ENCODE measurements at regions not wholly inside any gene's neighbourhood (a gene's known extent, or its start where the extent isn't known, plus 50 kb on each side); places are given as distances from the start of the nearest gene placed in this dataset.
A peak's percentile ranks its signal among the peaks of the same experiment; 100 is the strongest.

DNA sequence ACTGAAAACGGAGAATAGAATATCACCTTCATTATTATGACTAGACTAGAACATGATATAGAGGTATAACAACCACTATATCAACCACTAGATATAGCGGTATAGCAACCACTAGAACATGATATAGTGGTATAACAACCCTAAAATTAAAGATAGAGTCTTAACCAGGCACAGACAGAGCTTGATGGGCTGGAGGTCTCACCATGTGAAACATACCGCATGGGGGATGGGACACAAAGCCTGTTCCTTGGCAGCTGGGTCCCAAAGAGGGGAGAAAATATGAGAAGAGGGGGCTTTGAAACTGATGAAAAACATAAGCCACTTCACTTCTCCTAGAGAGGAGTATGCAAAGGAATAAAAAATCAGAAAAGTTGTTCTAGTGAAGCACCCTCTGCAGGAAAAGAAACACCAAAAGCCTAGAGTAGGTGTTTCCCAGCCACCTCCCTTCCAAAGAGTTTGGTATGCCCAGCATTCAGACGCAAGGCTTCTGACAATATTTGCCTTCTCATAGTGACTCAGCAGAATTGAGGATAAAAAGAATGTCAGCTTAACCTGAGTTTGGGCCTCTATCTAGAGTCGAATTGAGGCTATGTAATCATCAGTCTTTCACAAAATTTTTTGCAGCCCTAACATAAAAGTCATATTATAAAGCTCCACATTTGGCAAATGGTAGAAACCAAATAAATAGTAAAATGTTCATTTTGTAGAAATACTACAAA lies 316.4 kb downstream of the NOVA1 start:
- Histone ChIP-seq H3K18ac (ENCODE audit: low read length) (no peak overlapping the region), H3K14ac (ENCODE audit: low read length) (peak overlapping the region; percentile 61), H2AFZ (ENCODE audit: insufficient read depth, low read length, poor library complexity) (no peak overlapping the region), H4K91ac (ENCODE audit: low read depth, low read length) (peak overlapping the region; percentile 68), H4K12ac (ENCODE audit: low read depth, low read length) (peak overlapping the region; percentile 80), H3K9me3 (ENCODE audit: insufficient read depth, low read depth, low read length) (no peaks in the 10 kb centered on the region), H3K79me1 (ENCODE audit: low read length) (peaks cover 4% of the 10 kb centered on the region), H3K27ac (ENCODE audit: low read depth, low read length) (no peak overlapping the region), H3K27me3 (ENCODE audit: insufficient read depth, low read length) (no peaks in the 10 kb centered on the region), H4K8ac (ENCODE audit: low read depth, low read length) (peak overlapping the region; percentile 38), H3K23ac (ENCODE audit: low read length) (no peak overlapping the region), H3K4ac (ENCODE audit: low read depth, low read length) (no peak overlapping the region), H2BK12ac (ENCODE audit: low read length) (no peak overlapping the region), H3K4me3 (ENCODE audit: low read depth, low read length) (no peak overlapping the region), H2BK120ac (ENCODE audit: insufficient read depth, low read length, poor library complexity) (peak overlapping the region; percentile 66), H2BK5ac (ENCODE audit: low read depth, low read length, poor library complexity) (peak overlapping the region; percentile 76), H3K9ac (ENCODE audit: low read length) (no peak overlapping the region), H3K4me1 (ENCODE audit: control insufficient read depth in 1 of 2, insufficient read depth in 2 of 2, low read length in 2 of 2) (peaks cover 2% of the 10 kb centered on the region in 2 experiments), H2AK5ac (ENCODE audit: low read length) (no peak overlapping the region), H3K79me2 (ENCODE audit: control insufficient read depth, insufficient read depth, low read length, poor library complexity) (no peaks in the 10 kb centered on the region), H3K4me2 (ENCODE audit: low read length) (no peak overlapping the region), H3K36me3 (ENCODE audit: control insufficient read depth in 1 of 2, insufficient read depth in 2 of 2, low read length in 2 of 2) (no peaks in the 10 kb centered on the region)
- DNase-seq, result peak in 1 of 2 donors; percentile 4
- no CpG with 5 or more reads among the region's 5 CpGs for WGBS (ENCODE audit: extremely low coverage, insufficient coverage, insufficient read length)

GRCh38 chr14:26276757-26277156 lies 321.1 kb downstream of the NOVA1 start:
- Histone ChIP-seq H3K9ac (ENCODE audit: low read length) (no peak overlapping the region), H3K23ac (ENCODE audit: low read length) (no peak overlapping the region), H2BK12ac (ENCODE audit: low read length) (no peak overlapping the region), H4K91ac (ENCODE audit: low read depth, low read length) (no peak overlapping the region), H4K8ac (ENCODE audit: low read depth, low read length) (no peak overlapping the region), H2AFZ (ENCODE audit: insufficient read depth, low read length, poor library complexity) (no peak overlapping the region), H3K79me2 (ENCODE audit: control insufficient read depth, insufficient read depth, low read length, poor library complexity) (no peaks in the 10 kb centered on the region), H2BK5ac (ENCODE audit: low read depth, low read length, poor library complexity) (no peak overlapping the region), H3K27ac (ENCODE audit: low read depth, low read length) (no peak overlapping the region), H3K4ac (ENCODE audit: low read depth, low read length) (no peak overlapping the region), H3K14ac (ENCODE audit: low read length) (no peak overlapping the region), H3K9me3 (ENCODE audit: insufficient read depth, low read depth, low read length) (no peaks in the 10 kb centered on the region), H2BK120ac (ENCODE audit: insufficient read depth, low read length, poor library complexity) (no peak overlapping the region), H4K12ac (ENCODE audit: low read depth, low read length) (no peak overlapping the region), H3K36me3 (ENCODE audit: control insufficient read depth in 1 of 2, insufficient read depth in 2 of 2, low read length in 2 of 2) (no peaks in the 10 kb centered on the region), H3K18ac (ENCODE audit: low read length) (no peak overlapping the region), H3K4me1 (ENCODE audit: control insufficient read depth in 1 of 2, insufficient read depth in 2 of 2, low read length in 2 of 2) (peaks cover 2% of the 10 kb centered on the region in 2 experiments), H3K4me3 (ENCODE audit: low read depth, low read length) (no peak overlapping the region), H2AK5ac (ENCODE audit: low read length) (no peak overlapping the region), H3K79me1 (ENCODE audit: low read length) (peaks cover 2% of the 10 kb centered on the region), H3K4me2 (ENCODE audit: low read length) (no peak overlapping the region), H3K27me3 (ENCODE audit: insufficient read depth, low read length) (no peaks in the 10 kb centered on the region)
- no CpG with 5 or more reads among the region's 2 CpGs for WGBS (ENCODE audit: extremely low coverage, insufficient coverage, insufficient read length)
- DNase-seq, result no peak

GRCh38 chr14:26265170-26265685 lies 332.6 kb downstream of the NOVA1 start:
- no peak for DNase-seq
- Histone ChIP-seq H3K18ac (ENCODE audit: low read length) (no peak overlapping the region), H3K9ac (ENCODE audit: low read length) (no peak overlapping the region), H2BK12ac (ENCODE audit: low read length) (no peak overlapping the region), H3K23ac (ENCODE audit: low read length) (no peak overlapping the region), H4K12ac (ENCODE audit: low read depth, low read length) (no peak overlapping the region), H3K9me3 (ENCODE audit: insufficient read depth, low read depth, low read length) (no peaks in the 10 kb centered on the region), H3K4me2 (ENCODE audit: low read length) (no peak overlapping the region), H2BK5ac (ENCODE audit: low read depth, low read length, poor library complexity) (no peak overlapping the region), H2BK120ac (ENCODE audit: insufficient read depth, low read length, poor library complexity) (no peak overlapping the region), H3K36me3 (ENCODE audit: control insufficient read depth in 1 of 2, insufficient read depth in 2 of 2, low read length in 2 of 2) (no peaks in the 10 kb centered on the region), H2AFZ (ENCODE audit: insufficient read depth, low read length, poor library complexity) (no peak overlapping the region), H2AK5ac (ENCODE audit: low read length) (no peak overlapping the region), H3K79me2 (ENCODE audit: control insufficient read depth, insufficient read depth, low read length, poor library complexity) (no peaks in the 10 kb centered on the region), H4K91ac (ENCODE audit: low read depth, low read length) (no peak overlapping the region), H3K14ac (ENCODE audit: low read length) (no peak overlapping the region), H3K4me1 (ENCODE audit: control insufficient read depth in 1 of 2, insufficient read depth in 2 of 2, low read length in 2 of 2) (peaks cover 5 to 9% of the 10 kb centered on the region in 2 experiments), H3K4ac (ENCODE audit: low read depth, low read length) (no peak overlapping the region), H3K27ac (ENCODE audit: low read depth, low read length) (no peak overlapping the region), H3K4me3 (ENCODE audit: low read depth, low read length) (no peak overlapping the region), H3K79me1 (ENCODE audit: low read length) (peaks cover 2% of the 10 kb centered on the region), H4K8ac (ENCODE audit: low read depth, low read length) (no peak overlapping the region), H3K27me3 (ENCODE audit: insufficient read depth, low read length) (no peaks in the 10 kb centered on the region)
- no CpG with 5 or more reads among the region's 1 CpG for WGBS (ENCODE audit: extremely low coverage, insufficient coverage, insufficient read length)

GRCh38 chr14:26261368-26262122 lies 336.3 kb downstream of the NOVA1 start:
- Histone ChIP-seq H3K9me3 (ENCODE audit: insufficient read depth, low read depth, low read length) (no peaks in the 10 kb centered on the region), H4K91ac (ENCODE audit: low read depth, low read length) (no peak overlapping the region), H4K8ac (ENCODE audit: low read depth, low read length) (no peak overlapping the region), H3K79me2 (ENCODE audit: control insufficient read depth, insufficient read depth, low read length, poor library complexity) (no peaks in the 10 kb centered on the region), H2AFZ (ENCODE audit: insufficient read depth, low read length, poor library complexity) (no peak overlapping the region), H3K27ac (ENCODE audit: low read depth, low read length) (peak overlapping the region; percentile 39), H3K36me3 (ENCODE audit: control insufficient read depth in 1 of 2, insufficient read depth in 2 of 2, low read length in 2 of 2) (no peaks in the 10 kb centered on the region), H3K27me3 (ENCODE audit: insufficient read depth, low read length) (no peaks in the 10 kb centered on the region), H3K4ac (ENCODE audit: low read depth, low read length) (no peak overlapping the region), H3K18ac (ENCODE audit: low read length) (no peak overlapping the region), H3K23ac (ENCODE audit: low read length) (no peak overlapping the region), H3K9ac (ENCODE audit: low read length) (no peak overlapping the region), H2BK120ac (ENCODE audit: insufficient read depth, low read length, poor library complexity) (no peak overlapping the region), H3K4me1 (ENCODE audit: control insufficient read depth in 1 of 2, insufficient read depth in 2 of 2, low read length in 2 of 2) (peaks cover 5 to 9% of the 10 kb centered on the region in 2 experiments), H4K12ac (ENCODE audit: low read depth, low read length) (no peak overlapping the region), H3K14ac (ENCODE audit: low read length) (no peak overlapping the region), H2BK5ac (ENCODE audit: low read depth, low read length, poor library complexity) (no peak overlapping the region), H3K4me2 (ENCODE audit: low read length) (no peak overlapping the region), H2AK5ac (ENCODE audit: low read length) (no peak overlapping the region), H3K79me1 (ENCODE audit: low read length) (peaks cover 2% of the 10 kb centered on the region), H3K4me3 (ENCODE audit: low read depth, low read length) (no peak overlapping the region), H2BK12ac (ENCODE audit: low read length) (peak overlapping the region; percentile 37)
- no CpG with 5 or more reads among the region's 1 CpG for WGBS (ENCODE audit: extremely low coverage, insufficient coverage, insufficient read length)
- DNase-seq, result no peak
